GM18517 (cell line): ENCODE measurements at regions not wholly inside any gene's neighbourhood (a gene's known extent, or its start where the extent isn't known, plus 50 kb on each side); places are given as distances from the start of the nearest gene placed in this dataset.

Source experiments
- ATAC-seq: cut with Tn5 transposase; IDR thresholded peaks from one replicate; pipeline ENCODE4 v1.9.1; 2021; ENCODE audit warnings: mild to moderate bottlenecking, moderate library complexity; ENCODE audit not compliant: unreplicated experiment

DNA sequence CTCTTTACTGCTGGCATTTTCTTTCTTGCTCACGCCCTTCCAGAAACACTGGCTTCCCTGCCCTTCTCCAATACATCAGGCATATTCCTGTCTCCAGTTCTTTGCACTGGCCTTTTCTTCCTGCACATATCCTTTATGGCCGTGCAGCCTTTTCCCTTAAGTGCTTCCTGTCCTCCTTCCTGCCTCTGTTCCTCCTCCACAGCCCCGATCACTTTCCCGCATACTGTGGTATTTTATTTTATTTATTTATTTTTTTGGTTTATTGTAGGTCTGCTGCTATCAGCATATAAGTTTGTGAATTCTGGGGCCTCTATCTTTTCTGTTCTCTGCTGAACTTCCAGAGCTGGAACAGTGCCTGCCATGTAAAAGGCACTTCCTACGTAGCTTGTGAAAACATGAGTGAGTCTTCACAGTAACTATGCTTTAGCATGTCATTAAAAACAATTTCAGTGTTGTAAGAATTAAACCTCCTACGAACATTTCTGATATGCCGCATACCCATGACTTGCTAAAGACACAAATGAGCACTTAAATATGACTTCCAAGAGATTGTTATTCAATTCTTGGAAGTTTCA, 289.1 kb downstream of the TRIB2 start:
- no peak for ATAC-seq

GRCh38 chr2:13006426-13006825, 289.7 kb downstream of the TRIB2 start:
- ATAC-seq: no peak

DNA sequence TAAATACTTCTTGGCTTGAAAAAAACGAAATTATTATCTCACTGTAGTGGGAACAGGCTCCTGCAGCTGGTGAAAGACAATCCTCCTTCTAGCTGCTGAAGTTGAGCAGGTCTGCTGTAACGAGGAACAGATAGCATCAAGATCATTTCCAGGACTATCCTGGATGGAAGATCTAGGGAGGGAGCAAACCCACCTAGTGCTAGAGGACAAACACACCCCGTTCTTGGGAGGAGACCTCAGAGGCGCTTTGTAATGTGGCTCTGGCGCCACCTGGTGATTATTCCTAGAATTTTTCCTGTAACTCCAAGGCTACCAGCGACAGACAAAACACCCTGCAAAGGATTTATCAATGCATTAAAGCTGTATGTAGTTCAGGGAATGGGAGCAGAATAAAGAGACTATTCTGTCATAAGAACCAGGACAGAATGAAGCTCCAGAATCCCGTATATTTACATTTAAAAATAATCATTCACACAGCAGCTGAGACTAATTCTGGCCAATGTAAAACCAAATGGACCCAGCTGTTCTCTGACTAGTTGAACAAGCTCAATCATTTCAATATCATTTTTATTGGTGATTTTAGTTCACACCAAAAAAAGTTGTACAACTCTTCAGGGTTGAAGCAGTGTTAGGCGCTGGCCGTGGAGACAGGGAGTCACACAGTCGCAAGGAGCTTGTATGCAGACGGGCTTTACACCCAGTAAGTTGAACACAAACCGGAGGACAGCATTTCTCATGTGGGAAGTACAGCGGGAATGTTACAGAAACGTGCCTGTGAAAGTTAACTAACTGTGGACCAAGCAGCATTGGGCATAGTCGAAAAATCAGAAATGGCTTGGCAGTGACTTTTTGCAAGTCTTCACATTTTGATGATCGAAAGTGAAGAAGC, 290.3 kb downstream of the TRIB2 start:
- no peak for ATAC-seq

GRCh38 chr2:13009027-13009642, 292.4 kb downstream of the TRIB2 start:
- no peak for ATAC-seq

GRCh38 chr2:13010283-13010682, 293.5 kb downstream of the TRIB2 start:
- ATAC-seq: no peak

- ATAC-seq: no peak
Observed at GRCh38 chr2:13014783-13015182, 298.0 kb downstream of the TRIB2 start.

GRCh38 chr2:13015532-13016320, 299.0 kb downstream of the TRIB2 start:
- no peak for ATAC-seq

DNA sequence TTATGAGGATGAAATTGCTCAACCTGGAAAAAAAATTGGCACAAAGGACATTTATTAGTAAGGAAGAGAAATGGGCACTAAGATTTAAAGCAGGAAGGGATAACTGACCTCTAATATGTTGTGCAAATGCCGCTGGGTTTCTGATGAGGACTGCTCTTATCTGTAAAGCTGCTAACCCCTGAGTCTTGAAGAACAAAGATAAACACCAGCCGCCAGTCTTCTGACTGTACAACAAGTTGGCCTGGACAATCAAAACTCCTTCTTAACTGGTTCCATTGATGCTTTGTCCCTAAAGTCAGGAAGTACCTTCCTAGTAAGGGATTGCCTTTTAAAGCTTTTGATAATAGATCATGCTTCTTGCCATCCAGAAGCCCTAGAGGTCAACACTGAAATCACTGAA, 301.8 kb downstream of the TRIB2 start:
- no peak for ATAC-seq

GRCh38 chr2:13019781-13020180, 303.0 kb downstream of the TRIB2 start:
- ATAC-seq: no peak

GRCh38 chr2:13020469-13020868, 303.7 kb downstream of the TRIB2 start:
- ATAC-seq: no peak

DNA sequence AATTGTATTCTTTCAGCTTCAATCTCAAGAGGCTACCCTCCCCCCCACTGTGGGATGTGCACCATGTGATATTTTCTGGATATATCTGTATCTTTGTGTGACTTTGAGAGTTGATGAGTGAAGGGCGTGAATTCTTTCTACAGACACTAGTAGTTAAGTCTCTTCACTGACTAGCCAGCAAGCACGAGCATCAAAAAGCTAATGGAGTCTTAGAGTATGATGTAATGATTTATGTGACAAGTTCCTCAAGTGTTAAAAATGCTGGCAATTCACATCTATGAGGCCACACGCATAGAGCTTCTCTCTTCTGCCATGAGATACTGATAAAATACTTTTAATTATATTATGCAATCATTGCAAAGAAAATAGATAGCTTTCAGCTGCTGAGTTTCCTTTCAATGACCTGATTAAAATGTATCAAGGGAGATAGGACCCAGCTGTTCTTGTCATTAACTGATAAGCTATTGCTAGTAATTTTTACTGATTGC, 304.8 kb downstream of the TRIB2 start:
- no peak for ATAC-seq

- ATAC-seq: no peak
Observed at GRCh38 chr2:13030606-13031005, 313.9 kb downstream of the TRIB2 start.

DNA sequence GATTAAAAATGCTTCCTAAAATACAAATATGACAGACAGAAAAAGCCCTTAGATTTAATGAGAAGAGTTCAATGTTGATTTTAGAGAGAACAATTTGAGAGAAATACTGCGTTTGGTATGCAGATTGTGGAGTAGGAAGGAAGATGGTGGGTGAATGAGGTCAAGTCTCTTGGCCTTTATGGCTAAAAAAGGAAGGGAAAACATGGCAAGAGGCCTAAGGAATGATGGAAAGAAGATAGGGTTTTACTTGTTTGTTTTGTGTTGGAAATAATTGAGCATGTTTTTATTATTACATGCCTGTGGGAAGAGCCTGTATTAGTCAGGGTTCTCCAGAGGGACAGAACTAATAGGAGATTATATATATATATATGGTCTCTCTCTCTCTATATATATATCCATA, 318.1 kb downstream of the TRIB2 start:
- no peak for ATAC-seq

DNA sequence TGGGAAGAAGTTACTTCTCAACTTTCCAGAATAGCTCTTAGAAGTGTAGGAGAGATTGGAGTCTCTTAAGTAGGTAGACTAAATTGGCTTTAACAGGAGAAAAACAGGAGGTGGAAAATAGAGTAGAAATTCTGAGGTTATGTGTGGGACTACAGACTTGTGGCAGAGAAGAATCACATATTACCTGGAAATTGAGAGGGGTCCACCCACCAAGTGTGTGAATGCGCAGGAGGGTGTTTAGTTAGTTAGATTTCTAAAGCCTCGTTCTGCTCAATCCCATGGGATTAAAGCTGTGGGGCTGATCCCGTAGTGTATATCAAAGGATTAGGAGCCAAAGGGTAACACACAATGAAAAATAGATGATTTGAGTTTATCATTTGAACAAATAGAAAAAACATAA, 319.1 kb downstream of the TRIB2 start:
- ATAC-seq: no peak

GRCh38 chr2:13040043-13040442, 323.3 kb downstream of the TRIB2 start:
- ATAC-seq: no peak

DNA sequence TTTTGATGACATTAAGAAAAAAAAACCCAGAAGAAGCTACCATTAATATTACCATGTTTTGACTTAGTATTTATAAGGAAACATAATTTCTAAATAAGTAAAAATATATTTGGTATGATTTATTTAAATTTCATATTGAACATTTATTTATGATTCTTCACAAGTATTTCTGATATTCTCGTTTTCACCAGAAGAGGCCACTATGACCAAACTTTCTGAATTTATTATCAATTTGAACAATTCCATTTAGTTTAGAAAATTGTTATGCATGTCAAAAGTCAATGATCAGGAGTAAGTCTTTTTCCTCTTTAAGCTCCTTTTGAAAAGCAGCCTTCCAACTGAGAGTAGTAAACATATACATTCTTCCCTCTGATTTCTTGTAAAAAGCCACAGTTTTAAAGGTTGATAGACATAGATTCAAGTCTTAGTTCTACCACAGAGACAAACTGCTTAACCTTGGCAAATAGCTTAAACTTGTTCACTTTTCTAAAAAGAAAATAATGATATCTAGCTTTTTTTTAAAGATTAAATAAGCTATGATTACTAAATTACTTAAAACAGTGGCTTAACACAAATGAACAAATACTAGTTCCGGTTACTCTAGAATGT, 329.9 kb downstream of the TRIB2 start:
- ATAC-seq: no peak

DNA sequence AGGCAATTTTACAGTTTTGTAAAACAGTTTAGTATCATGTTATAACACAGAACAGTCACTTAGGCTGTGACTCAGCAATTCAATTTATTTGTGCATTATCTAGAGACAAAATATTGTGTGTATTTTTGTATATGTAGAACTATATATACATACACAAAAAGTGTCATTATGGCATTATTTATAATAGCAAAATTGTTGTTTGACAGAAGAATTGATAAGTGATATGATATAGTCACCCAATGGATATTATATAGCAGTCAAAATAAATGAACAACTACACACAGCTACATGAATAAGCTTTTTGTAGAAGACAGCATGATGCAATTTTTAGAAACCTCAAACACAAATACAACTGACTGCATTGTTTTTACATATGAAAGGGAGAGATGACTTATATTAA, 334.0 kb downstream of the TRIB2 start:
- no peak for ATAC-seq

DNA sequence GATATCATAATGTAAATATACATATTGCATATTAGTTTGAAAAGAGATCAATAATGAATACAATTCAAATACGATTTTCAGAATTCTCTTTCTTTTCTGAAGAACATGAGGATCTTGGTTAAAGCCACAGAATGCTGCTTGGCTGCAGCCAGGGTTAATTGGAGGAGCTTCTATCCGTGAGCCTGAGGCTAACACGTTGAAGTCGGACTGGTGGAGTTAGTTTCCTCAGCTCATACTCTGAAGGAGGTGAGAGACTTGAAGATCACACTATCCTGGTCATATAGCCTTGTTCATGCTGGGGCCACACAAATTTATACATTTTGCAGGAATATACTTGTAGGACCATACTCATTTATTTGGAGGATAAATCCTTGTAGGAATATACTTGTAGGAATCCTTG, 335.8 kb downstream of the TRIB2 start:
- no peak for ATAC-seq

GRCh38 chr2:13056259-13056843, 339.6 kb downstream of the TRIB2 start:
- ATAC-seq: no peak

DNA sequence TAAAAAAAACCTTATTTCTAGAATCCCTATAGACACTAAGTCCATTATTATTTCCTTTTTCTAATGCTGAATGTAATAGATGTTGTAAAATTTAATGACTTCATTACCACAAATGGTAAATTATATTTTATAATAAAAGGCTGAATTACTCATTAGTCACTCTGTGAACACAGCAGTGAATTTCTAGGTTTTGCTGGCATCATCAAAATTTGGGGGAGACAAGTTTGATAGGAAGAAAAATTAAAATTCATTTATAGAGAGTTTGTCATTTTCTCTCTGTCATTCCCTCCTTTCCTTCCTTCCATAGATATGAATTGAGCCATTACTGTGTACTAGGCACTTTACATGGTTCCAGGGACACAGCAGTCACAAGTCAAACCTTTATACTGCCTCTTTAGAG, 340.9 kb downstream of the TRIB2 start:
- no peak for ATAC-seq
